ENCODE measurements at regions not wholly inside any gene's neighbourhood (a gene's known extent, or its start where the extent isn't known, plus 50 kb on each side); places are given as distances from the start of the nearest gene placed in this dataset.

- DNase-seq = no peak
- 82 to 83% methylated on average over 4 of the region's 4 CpGs for WGBS, 2 donors
- intact Hi-C loops (cut with DNase I; ENCODE audit: low total_unique reads) = no loop called here
- Histone ChIP-seq H3K4me1 (no peaks in the 10 kb centered on the region), H3K4me3 (no peak overlapping the region), H3K36me3 (ENCODE audit: low read depth, missing control alignments) (no peaks in the 10 kb centered on the region), H3K27ac (no peak overlapping the region), H3K27me3 (no peaks in the 10 kb centered on the region), H3K9me3 (no peaks in the 10 kb centered on the region)
- TF ChIP-seq CTCF (IDR thresholded peaks at IDR 0.05) (no peak), POLR2A (IDR thresholded peaks at IDR 0.05) (no peak)
Measured at GRCh38 chr18:25827228-25827627, 263.2 kb downstream of the SS18 start.

- no peak for DNase-seq
- no peaks in the 10 kb centered on the region for H3K36me3 ChIP-seq (ENCODE audit: low read depth, missing control alignments)
- H3K4me3 ChIP-seq = no peak overlapping the region
- WGBS, 2 donors = 81 to 96% methylated on average over 5 of the region's 5 CpGs
- H3K27me3 ChIP-seq = no peaks in the 10 kb centered on the region
- TF ChIP-seq CTCF (IDR thresholded peaks at IDR 0.05) = no peak
- no peak for TF ChIP-seq POLR2A (IDR thresholded peaks at IDR 0.05)
- no peak overlapping the region for H3K27ac ChIP-seq
- no peaks in the 10 kb centered on the region for H3K9me3 ChIP-seq
- intact Hi-C loops (cut with DNase I; ENCODE audit: low total_unique reads) = no loop called here
- H3K4me1 ChIP-seq = no peaks in the 10 kb centered on the region
Measured at GRCh38 chr18:25826823-25827222, 263.6 kb downstream of the SS18 start.

GRCh38 chr18:25825979-25826776 lies 264.2 kb downstream of the SS18 start:
- H3K27ac ChIP-seq = no peak overlapping the region
- H3K4me3 ChIP-seq = no peak overlapping the region
- H3K4me1 ChIP-seq = no peaks in the 10 kb centered on the region
- H3K27me3 ChIP-seq = no peaks in the 10 kb centered on the region
- no peaks in the 10 kb centered on the region for H3K36me3 ChIP-seq (ENCODE audit: low read depth, missing control alignments)
- H3K9me3 ChIP-seq = no peaks in the 10 kb centered on the region
- DNase-seq = no peak
- WGBS, 2 donors = 74 to 89% methylated on average over 4 of the region's 4 CpGs
- intact Hi-C loops (cut with DNase I; ENCODE audit: low total_unique reads) = no loop called here
- TF ChIP-seq CTCF (IDR thresholded peaks at IDR 0.05) (no peak), POLR2A (IDR thresholded peaks at IDR 0.05) (no peak)

GRCh38 chr18:25825056-25825455 lies 265.4 kb downstream of the SS18 start:
- Histone ChIP-seq H3K27ac (no peak overlapping the region), H3K4me1 (no peaks in the 10 kb centered on the region), H3K27me3 (no peaks in the 10 kb centered on the region), H3K4me3 (no peak overlapping the region), H3K9me3 (no peaks in the 10 kb centered on the region), H3K36me3 (ENCODE audit: low read depth, missing control alignments) (no peaks in the 10 kb centered on the region)
- no peak for TF ChIP-seq CTCF (IDR thresholded peaks at IDR 0.05)
- TF ChIP-seq POLR2A (IDR thresholded peaks at IDR 0.05) = no peak
- WGBS, 2 donors = 69 to 79% methylated on average over 6 of the region's 6 CpGs
- intact Hi-C loops (cut with DNase I; ENCODE audit: low total_unique reads) = no loop called here
- no peak for DNase-seq
